GF-D8 (cell line): ENCODE measurements at regions not wholly inside any gene's neighbourhood (a gene's known extent, or its start where the extent isn't known, plus 50 kb on each side); places are given as distances from the start of the nearest gene placed in this dataset.

ENCODE experiments used
- DNase-seq: peaks from one replicate; lab custom pipeline; 2025; lab: John Stamatoyannopoulos, UW

GRCh38 chr20:22370137-22370536 is 214.2 kb downstream of the FOXA2 start:
- no peak for DNase-seq

GRCh38 chr20:22369100-22369499 is 215.3 kb downstream of the FOXA2 start:
- DNase-seq = no peak

DNA sequence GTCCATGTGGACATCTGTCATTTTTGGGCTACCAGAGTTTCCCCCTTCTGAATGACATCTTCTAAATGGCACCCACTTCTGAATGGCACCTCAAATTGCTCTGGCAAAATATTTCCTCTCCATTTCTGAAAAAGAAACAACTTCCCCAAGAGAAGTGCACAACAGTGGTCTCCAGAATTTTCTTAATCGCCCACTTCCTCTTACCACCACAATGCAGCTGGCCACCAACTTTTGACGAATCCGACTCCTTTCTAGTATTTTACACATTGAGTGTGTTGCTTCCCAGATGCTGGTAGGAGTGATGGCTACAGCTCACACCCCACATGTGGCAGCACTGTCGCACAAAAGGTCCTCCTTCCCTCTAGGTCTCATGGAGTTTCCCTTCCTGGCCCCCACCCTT is 216.1 kb downstream of the FOXA2 start:
- DNase-seq = no peak

DNA sequence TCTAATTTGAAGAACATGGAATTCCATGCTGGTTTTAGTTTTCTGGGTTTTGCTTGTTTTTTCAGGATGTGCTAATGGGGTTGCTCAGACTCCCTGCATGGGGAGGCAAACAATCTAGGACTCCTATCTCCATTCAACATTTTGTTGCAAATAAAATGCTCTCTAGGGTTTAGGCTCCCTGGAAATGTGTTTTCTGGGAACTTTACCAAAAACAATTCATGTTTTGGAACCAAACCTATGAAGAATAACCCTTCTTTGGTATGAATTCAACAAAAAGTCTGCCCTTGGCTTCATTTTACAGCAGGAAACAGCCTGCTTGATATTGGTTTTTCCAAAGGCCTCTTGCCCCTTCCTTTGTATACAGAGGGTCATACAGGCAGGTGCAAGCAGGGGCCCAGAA is 217.7 kb downstream of the FOXA2 start:
- no peak for DNase-seq

GRCh38 chr20:22354647-22355046 is 229.7 kb downstream of the FOXA2 start:
- no peak for DNase-seq

DNA sequence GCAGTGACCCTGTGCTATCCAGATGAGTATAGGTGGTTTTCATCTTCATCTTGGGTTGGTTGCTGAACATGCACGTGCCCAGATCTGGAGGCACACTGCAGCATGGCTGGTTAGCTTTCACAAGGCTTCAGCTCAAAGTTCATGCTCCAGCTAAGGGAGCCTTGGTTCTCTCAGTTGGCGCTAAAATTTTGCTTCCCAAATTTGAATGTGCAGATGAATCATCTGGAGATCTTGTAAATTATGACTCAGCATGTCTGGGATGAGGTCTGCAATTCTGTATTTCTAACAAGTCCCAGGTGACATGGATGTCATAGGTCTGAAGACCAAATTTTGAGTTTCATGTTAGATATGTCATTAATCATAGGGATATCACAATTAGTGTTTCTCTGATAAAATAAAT is 230.8 kb downstream of the FOXA2 start:
- DNase-seq = no peak

DNA sequence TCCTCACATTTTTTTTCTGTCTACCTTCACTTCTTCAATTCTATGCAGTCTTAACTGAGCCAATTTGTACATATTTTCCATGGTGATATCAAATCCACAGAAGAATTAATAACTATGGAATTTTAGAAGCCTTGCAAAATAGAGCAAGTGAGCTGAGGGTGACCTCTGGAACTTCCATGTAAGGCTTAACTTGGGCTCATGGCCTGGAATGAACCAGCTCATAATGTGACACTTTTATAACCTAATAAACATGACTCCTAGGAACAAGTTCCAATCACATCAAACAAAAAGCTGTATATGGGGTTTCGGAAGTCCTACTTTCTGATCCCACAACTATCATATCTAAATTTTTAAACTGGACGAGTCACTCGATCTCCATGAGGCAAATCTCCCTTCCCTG is 232.4 kb downstream of the FOXA2 start:
- no peak for DNase-seq

- DNase-seq = no peak
Observed at GRCh38 chr20:22350624-22351023, 233.7 kb downstream of the FOXA2 start.

- DNase-seq = no peak
Observed at GRCh38 chr20:22348010-22348409, 236.4 kb downstream of the FOXA2 start.

GRCh38 chr20:22346716-22347115 is 237.7 kb downstream of the FOXA2 start:
- DNase-seq = no peak

GRCh38 chr20:22343612-22344011 is 240.8 kb downstream of the FOXA2 start:
- DNase-seq = no peak

DNA sequence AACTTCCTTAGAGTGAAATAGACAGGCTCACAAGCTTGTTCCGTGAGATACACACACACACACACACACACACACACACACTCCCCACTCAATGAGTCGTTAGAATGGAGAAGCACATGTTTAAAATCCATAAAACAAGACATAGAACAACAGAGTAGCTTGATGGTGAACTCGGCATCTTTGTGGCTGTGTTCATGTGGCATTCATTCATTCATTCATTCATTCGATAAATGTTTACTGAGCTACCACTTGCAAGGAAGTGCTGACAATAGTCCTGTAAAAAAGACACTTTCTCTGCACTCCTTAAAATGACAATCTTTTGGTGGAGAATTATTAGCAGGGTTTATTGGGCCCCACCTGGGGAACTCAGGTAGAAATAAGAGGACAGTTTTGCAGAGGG is 242.0 kb downstream of the FOXA2 start:
- DNase-seq = no peak

- no peak for DNase-seq
Observed at GRCh38 chr20:22341508-22341907, 242.9 kb downstream of the FOXA2 start.

DNA sequence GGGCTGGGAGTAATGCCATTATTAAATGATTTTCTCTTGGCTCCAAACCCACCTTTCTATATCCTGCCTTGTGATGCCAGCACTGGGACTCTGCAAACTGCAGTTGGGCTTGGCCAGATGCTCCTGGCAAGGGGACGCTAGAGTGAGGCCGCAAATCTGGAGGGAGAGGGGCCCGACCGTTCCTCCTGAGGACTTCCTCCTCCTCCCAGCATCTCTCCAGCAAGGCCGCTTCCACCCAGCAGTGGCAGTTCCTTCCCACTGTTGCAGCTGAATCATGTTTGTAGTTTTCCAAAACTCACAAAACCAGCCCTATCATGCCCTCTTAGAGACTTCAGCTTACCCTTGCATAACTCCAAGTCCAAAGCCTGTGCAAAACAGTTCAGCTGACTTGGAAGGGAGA is 244.4 kb downstream of the FOXA2 start:
- DNase-seq = no peak

DNA sequence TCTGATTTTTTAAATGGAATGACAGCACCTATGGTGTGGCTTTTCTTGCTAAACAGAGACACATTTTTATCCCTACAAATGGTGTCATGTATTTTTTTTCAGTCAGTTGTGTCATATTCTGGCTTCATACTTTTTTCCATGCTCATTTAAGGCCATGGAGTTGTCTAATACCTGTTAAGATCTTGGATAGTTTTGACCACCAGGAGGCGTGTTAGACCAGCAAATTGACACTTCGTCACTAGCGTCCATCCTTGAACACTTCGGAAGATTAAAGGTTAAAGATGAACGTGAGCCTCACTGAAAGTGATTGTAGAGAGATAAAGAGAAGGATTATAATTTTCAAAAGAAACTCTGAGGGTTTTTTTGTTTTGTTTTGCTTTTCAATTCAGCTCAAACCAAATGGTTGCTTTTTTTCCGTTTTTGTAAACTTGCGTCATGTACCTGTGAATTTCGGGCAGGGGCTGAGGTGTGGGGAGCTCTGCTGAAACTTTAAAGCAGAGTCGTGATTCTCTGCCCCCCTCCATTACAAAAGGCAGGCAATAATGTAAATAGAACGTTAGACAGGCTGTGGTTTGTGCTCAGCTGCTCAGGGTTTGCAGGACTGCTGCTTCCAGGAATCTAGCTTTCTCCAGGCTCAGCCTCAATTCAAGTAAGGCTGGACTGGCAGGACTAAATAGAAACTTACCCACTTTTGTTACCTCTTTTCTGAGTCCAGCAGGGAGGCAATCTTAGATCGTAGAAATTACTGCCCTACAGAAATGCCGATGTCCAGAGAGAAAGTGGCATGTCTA is 245.1 kb downstream of the FOXA2 start:
- DNase-seq = no peak

DNA sequence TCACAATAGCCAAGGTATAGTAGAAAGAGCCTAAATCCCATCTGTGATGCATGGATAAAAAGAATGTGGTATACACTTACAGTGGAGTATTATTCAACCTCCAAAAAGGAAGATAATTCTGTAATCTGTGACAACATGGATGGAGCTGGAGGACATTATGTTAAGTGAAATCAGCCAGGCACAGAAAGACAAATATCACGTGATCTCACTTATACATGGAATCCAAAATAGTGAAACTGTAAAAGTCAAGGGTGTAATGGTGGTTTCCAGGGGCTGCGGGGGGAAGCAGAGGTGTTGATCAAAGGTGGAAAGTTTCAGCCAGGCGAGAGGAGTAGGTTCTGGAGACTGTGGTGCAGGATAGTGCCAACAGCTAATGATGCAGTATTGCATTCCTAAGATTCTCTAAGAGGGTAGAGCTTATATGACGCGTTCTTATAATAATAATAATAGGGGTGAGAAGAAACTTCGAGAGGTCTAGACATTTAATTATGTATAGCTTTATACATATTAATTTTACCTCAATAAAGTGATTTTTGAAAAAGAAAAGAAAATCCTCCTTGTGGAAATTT is 246.1 kb downstream of the FOXA2 start:
- DNase-seq = no peak

GRCh38 chr20:22335210-22335609 is 249.2 kb downstream of the FOXA2 start:
- DNase-seq = no peak

DNA sequence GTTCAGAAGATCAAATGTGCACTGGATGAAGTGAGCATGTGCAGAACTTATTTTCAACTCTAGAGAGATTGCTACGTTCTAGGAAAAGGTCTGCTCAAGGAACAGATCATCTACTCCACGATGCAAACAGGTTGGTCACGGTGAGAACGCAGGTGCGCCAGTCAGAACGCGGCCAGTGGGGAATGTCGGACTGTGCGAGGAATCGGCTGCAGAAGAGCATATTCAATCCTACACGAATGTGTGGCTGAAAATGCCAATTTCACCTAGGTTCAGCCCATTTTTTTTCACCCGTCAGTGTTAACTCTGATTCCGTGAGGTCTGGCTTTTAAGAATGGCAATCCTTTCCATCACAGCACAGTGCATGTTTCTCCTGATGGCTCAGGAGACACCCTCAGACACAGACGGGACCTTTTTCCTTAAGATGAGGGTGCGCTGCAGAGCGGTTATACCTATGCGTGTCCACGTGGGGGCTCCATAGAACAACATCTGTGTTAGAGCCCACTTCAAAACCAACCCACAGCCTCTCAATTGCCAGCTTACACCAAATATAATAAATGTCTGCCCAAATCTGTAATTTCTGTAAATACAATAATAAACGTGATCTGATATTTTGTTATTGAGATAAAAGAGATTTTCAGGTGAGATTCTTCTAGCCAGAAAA is 250.4 kb downstream of the FOXA2 start:
- DNase-seq = peak; percentile 14

GRCh38 chr20:22324505-22324904 is 259.9 kb downstream of the FOXA2 start:
- DNase-seq = no peak

GRCh38 chr20:22322513-22322912 is 261.9 kb downstream of the FOXA2 start:
- DNase-seq = no peak

GRCh38 chr20:22321191-22321590 is 263.2 kb downstream of the FOXA2 start:
- DNase-seq = no peak

- DNase-seq = no peak
Observed at GRCh38 chr20:22320245-22320915, 264.0 kb downstream of the FOXA2 start.

DNA sequence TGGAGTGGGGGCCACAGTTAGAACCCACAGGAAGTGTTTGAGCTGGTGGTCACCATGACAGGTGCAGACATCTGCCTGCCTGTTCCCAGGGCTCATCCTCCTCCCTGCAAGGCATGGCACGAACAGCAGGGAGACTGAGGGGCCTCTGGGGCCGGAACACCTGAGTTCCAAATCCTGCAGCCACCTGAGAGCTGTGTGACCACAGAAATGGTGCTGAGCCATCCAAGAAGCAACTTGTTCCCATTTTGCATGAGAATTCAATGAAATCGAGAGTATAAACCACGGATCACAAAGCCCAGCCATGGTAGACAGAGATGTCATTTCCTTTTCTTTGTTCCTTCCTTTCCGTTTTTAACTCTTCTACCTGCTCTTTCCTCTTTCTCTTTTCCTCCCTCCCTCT is 268.6 kb downstream of the FOXA2 start:
- DNase-seq = no peak
